GM18907 (cell line): ENCODE measurements at regions not wholly inside any gene's neighbourhood (a gene's known extent, or its start where the extent isn't known, plus 50 kb on each side); places are given as distances from the start of the nearest gene placed in this dataset.
A peak's percentile ranks its signal among the peaks of the same experiment; 100 is the strongest.
"Not testable (repeated sequence)": the region's sequence is repeated elsewhere in the genome, so short reads cannot be mapped to it uniquely, and the experiment has no call there.

Experiments
- ATAC-seq: cut with Tn5 transposase; IDR thresholded peaks from one replicate; pipeline ENCODE4 v1.9.1; 2021; ENCODE audit warnings: mild to moderate bottlenecking, moderate library complexity; ENCODE audit not compliant: unreplicated experiment

- no peak for ATAC-seq
Observed at GRCh38 chr9:32011049-32011448, 373.4 kb upstream of the ACO1 start.

DNA sequence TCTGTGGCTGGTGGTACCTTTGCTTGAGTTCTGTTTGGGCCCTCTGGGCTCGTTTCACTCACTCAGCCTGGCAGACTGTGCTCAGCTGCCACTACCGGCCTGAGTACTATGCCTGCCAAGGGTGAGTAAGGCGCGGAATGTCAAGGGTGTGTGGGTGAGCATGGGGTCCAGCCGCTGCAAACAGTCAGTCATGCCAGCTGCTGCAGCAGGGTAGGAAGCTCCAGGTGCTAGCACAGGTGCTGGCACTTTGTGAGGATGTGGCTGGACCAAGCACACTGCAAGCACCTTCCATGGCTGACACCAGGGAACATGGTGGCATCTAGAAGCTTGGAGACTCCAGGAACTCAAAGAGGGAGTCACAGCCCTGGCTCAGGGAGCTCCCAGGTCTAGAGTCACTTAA is 368.6 kb upstream of the ACO1 start:
- no peak for ATAC-seq

DNA sequence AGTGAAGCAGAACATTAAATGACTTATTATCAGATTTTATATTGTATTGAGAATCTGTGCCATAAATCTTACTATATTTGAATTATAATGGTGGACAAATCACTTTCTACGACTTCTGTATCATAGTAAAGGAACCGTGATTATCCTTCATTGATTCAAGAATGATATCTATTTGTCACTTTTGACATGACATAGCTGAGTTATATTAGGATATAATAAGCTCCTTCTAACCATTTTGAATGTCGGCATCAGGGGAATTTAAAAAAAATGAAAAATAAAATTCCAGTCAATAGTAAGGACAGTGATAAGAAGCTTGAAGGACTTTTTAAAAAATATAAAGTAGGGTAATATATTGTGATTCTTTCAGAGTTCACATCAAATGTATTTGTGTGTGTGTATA is 338.9 kb upstream of the ACO1 start:
- ATAC-seq, result no peak

- no peak for ATAC-seq
Observed at GRCh38 chr9:32067261-32067660, 317.2 kb upstream of the ACO1 start.

DNA sequence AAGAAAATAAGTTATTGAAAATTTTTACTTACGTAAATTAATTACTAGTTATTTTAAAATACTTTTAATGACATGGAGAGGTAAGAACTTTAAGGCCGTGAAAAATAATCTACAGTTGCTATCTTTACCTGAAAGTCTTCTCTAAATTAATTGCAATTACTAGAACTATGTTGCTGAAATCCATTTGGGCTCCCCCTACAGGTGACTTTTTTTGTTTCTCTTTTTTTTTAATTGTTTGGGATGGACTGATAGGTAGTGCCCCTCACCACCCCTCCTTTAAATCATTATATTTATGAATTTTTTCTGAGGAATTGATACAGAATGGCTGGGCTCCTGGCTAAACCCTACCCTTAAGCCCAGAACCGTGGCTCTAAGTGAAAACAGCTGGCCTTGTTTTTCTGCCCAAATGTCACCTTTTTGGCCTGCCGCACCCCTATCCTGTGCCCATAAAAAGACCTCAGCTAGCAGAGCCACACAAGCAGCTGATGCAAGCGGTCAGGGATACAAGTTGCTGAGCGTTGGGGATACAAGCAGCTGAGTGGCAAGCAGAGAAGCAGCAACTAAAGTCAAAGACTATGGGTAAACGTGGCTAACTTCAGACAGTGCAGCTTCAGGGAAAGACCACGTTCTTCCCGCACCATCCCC is 315.2 kb upstream of the ACO1 start:
- no peak for ATAC-seq

DNA sequence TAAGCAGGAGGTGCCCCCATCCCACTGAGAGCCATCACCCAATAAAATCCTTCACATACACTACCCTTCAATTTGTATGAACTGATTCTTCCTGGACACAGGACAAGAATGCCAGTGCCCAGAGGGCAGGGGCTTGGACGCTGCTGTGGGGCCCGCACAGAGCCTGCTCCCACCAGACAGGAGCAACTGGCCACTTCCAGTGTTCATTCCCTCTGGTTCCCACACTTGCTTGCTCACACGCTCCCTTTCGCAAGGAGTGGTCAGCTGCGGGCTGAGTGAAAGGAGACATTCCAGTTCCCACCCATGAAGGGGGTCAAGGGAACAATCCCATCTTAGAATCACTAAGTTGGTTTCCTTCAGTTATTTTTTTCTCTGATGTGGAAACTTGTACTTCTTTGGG is 314.5 kb upstream of the ACO1 start:
- no peak for ATAC-seq

DNA sequence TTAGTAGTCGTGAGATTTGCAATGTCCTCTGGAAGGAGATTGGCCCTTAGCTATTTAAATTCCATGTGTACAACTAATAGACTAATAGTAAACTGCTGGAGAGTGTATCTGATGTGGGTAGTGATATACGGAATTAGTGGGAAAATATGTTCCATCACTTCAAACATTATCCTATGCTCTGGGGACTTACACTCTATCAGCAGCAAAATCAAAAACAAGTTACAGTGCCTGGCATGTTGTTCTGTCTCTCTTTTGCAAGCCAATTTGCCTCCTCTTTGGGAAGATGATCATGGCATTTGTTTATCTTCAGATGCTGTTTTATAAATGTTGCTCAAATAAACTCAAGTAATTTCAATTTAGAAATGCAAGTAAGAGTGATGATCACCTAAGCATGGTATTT is 311.9 kb upstream of the ACO1 start:
- ATAC-seq, result no peak

GRCh38 chr9:32092031-32092430 is 292.4 kb upstream of the ACO1 start:
- no peak for ATAC-seq

DNA sequence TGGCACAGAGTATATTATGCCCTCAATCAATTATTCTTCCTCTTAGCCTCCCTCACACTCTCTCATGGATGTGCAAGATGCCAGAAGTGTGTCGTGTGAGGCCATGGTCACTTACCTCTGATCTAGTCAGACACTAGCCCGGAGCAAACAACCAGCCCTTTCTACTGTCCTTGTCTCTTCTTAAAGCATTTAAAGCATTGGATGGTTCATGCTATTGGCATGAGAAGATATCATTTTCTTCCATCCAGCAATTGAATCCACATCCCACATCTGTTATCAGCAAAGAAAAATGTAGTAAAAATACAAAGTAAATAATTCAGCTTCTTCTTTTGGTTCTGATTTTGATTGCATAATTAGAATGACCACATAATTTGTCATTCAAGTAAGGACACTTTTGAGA is 267.2 kb upstream of the ACO1 start:
- no peak for ATAC-seq

GRCh38 chr9:32128546-32128945 is 255.9 kb upstream of the ACO1 start:
- ATAC-seq, result no peak

- ATAC-seq, result not testable (repeated sequence)
Observed at GRCh38 chr9:32130709-32131108, 253.7 kb upstream of the ACO1 start.

DNA sequence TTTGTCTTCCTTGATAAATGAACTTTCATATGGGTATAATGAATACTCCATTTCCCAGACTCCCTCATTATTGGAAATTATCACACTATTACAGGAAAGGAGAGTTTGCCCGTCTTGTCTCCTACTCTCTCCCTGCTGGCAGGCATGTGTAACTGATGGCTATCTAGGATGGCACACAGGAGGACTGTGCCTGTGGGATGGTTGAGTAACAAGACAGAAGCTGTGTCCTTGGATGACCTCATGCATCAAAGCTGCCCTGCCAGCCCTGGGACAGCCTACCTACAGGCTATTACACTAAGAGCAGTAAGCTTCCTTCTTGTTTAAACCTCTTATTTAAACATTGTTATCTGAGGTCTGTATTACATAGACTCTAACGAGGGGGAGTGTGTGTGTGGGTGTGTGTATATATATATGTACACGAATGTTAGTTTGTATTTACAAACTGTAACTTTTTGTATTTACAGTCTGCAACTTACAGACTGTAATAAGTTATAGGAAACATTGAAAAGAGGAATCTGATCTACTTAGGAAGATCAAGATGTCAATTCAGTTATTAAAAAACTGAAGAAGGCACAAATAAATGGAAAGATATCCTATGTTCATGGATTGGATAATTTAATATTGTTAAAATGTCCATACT is 247.6 kb upstream of the ACO1 start:
- no peak for ATAC-seq

DNA sequence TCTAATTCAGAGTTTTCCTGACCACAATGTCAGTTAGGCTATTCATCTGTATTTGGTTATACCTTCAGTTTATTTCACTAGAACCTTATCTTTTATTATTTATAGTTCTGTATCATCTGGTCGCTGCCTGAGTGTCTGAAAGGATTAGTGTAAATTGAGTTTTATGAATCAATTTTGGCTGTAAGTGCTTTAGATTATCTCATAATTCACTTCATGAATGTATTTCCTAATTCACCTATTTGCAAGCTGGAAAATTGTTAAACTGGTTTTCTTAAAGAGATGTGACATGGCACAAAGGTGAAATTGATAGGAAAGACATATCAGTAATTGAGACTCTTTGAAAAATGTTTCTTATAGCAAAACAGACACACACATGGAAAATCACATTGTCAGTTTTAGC is 242.4 kb upstream of the ACO1 start:
- no peak for ATAC-seq

GRCh38 chr9:32148553-32148952 is 235.9 kb upstream of the ACO1 start:
- not testable (repeated sequence) for ATAC-seq

- no peak for ATAC-seq
Observed at GRCh38 chr9:32161209-32161608, 223.2 kb upstream of the ACO1 start.

DNA sequence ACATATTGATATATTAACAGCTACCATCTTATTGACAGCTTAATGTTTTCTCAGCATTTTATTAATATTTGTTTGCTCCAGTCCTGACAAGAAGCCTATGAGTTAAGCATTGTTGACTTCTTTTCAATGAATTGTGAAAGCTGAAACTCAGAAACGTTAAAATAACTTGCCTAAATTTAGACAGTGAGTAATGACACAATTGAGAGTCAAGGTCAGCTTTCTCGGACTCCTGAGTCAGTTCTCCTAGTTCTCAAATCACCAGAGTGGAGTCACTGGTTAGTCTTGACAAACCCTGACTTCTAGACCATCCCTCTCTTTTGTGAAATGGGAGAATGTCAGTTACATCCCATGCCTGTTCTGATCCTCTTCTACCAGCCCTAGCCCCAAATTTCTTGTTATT is 222.7 kb upstream of the ACO1 start:
- peak; percentile 52 for ATAC-seq

GRCh38 chr9:32166316-32166715 is 218.1 kb upstream of the ACO1 start:
- ATAC-seq, result not testable (repeated sequence)

DNA sequence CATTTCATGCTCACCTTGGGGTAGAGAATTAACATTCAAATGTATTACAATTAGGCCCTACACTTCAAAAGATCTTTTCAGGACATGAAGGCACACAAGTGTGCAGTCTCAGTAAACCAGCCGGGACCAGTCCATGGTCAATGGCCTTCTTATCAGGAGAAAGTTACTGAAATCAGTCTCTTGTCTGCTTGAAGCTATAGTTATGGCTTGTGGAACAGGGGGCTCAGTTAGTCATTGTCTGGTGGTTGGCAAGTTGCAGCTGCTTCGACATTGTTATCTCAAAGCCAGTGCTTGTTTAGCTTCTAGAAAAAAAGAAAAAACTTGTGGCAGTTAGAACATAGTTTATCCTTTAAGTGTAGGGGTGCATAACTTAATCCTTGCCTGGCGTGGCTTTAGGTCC is 213.1 kb upstream of the ACO1 start:
- no peak for ATAC-seq

GRCh38 chr9:32172256-32172655 is 212.2 kb upstream of the ACO1 start:
- no peak for ATAC-seq

DNA sequence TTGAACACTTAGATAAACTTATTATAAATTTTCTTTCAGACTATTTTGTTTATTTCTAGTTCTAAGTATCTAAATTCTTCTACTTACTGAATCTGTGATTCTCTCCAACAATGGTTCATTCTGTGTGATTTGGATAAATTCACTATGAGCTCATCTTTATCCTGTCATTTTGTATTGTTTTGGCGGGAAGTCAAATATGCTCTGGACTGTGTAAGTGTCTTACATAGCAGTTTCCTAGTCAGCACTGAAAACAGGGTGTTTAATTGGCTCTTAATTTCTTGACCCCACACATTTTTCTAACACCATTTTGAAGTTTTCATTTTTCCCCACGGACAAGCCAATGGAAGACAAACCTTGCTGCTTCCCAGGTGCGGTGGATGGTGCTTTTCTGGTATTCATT is 207.0 kb upstream of the ACO1 start:
- ATAC-seq, result no peak

GRCh38 chr9:32180597-32180996 is 203.8 kb upstream of the ACO1 start:
- no peak for ATAC-seq

- ATAC-seq, result no peak
Observed at GRCh38 chr9:32200241-32200640, 184.2 kb upstream of the ACO1 start.

GRCh38 chr9:32200896-32201295 is 183.5 kb upstream of the ACO1 start:
- no peak for ATAC-seq
